Skeletal muscle tissue (tissue), 3 donors: ENCODE measurements at regions not wholly inside any gene's neighbourhood (a gene's known extent, or its start where the extent isn't known, plus 50 kb on each side); places are given as distances from the start of the nearest gene placed in this dataset.

Experiments used
- H3K27ac ChIP-seq: one replicate; pipeline ENCODE4 v1.7.0; 2013; ENCODE audit warnings: mild to moderate bottlenecking, low read depth, low read length, inconsistent platforms
- H3K27me3 ChIP-seq, 3 donors: one replicate each; pipeline ENCODE4 v1.7.0; 2013; ENCODE audit warnings: low read length in 3 of 3; ENCODE audit not compliant: control insufficient read depth in 3 of 3, insufficient read depth in 3 of 3
- H3K36me3 ChIP-seq, 3 donors: one replicate each; pipeline ENCODE4 v1.7.0; 2013; ENCODE audit warnings: low read length in 3 of 3; ENCODE audit not compliant: control insufficient read depth in 3 of 3, insufficient read depth in 3 of 3
- H3K4me1 ChIP-seq, 3 donors: one replicate each; pipeline ENCODE4 v1.7.0; 2013; ENCODE audit warnings: low read length in 3 of 3, mild to moderate bottlenecking in 3 of 3; ENCODE audit not compliant: control insufficient read depth in 3 of 3, insufficient read depth in 3 of 3
- H3K4me3 ChIP-seq, 3 donors: one replicate each; pipeline ENCODE4 v1.7.0; 2013; ENCODE audit warnings: low read length in 3 of 3
- H3K9ac ChIP-seq, 3 donors: one replicate each; pipeline ENCODE4 v1.7.0; 2013; ENCODE audit warnings: low read length in 3 of 3, mild to moderate bottlenecking in 3 of 3, moderate library complexity in 2 of 3, low read depth in 1 of 3
- H3K9me3 ChIP-seq, 3 donors: one replicate each; pipeline ENCODE4 v1.7.0; 2013; ENCODE audit warnings: low read length in 3 of 3; ENCODE audit not compliant: control insufficient read depth in 3 of 3
- donor health status: Osteomylitis.

DNA sequence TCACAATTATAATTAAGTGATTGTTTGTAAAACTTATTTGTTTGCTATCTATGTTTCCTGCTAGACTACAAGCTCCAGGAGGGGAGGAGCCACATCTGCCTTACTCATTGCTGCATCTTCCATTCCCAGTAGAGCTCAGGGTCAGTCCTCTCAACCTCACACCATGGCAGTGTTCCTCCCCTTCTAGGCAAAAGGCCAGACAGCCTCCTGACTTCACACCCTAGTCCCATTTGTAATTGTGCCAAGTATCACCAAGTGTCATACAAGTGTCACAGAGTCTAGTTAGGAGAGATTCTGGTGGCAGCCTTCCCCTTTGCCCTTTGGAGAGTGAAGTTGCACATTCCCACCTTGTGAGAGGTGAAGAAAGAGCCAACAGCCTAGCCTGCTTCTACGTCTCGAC lies 490.4 kb downstream of the INSC start:
- H3K4me1 ChIP-seq, result peaks cover 0 to 3% (median 3%) of the 10 kb centered on the region in 3 donors
- H3K27me3 ChIP-seq, result no peaks in the 10 kb centered on the region
- H3K4me3 ChIP-seq, result no peak overlapping the region
- no peak overlapping the region for H3K9ac ChIP-seq
- H3K9me3 ChIP-seq, result no peaks in the 10 kb centered on the region
- H3K36me3 ChIP-seq, result no peaks in the 10 kb centered on the region
- no peak overlapping the region for H3K27ac ChIP-seq

- Histone ChIP-seq H3K4me3 (no peak overlapping the region), H3K4me1 (peaks cover 0 to 2% (median 2%) of the 10 kb centered on the region in 3 donors), H3K27ac (no peak overlapping the region), H3K9me3 (no peaks in the 10 kb centered on the region), H3K36me3 (no peaks in the 10 kb centered on the region), H3K9ac (no peak overlapping the region), H3K27me3 (no peaks in the 10 kb centered on the region)
Measured at GRCh38 chr11:15607361-15608036, 492.8 kb downstream of the INSC start.

- Histone ChIP-seq H3K9ac (no peak overlapping the region), H3K36me3 (no peaks in the 10 kb centered on the region), H3K27ac (no peak overlapping the region)
Measured at GRCh38 chr11:15609445-15609844, 494.7 kb downstream of the INSC start.

GRCh38 chr11:15610881-15611280 lies 496.2 kb downstream of the INSC start:
- no peaks in the 10 kb centered on the region for H3K36me3 ChIP-seq
- H3K27me3 ChIP-seq, result no peaks in the 10 kb centered on the region
- peaks cover 4 to 14% (median 12%) of the 10 kb centered on the region in 3 donors for H3K4me1 ChIP-seq
- H3K4me3 ChIP-seq, result no peak overlapping the region
- H3K9ac ChIP-seq, result no peak overlapping the region
- no peaks in the 10 kb centered on the region for H3K9me3 ChIP-seq
- no peak overlapping the region for H3K27ac ChIP-seq

More at GRCh38 chr11:15609445-15609844, 494.7 kb downstream of the INSC start:
- no peaks in the 10 kb centered on the region for H3K9me3 ChIP-seq
- H3K27me3 ChIP-seq, result no peaks in the 10 kb centered on the region
- H3K4me3 ChIP-seq, result no peak overlapping the region
- peaks cover under 1 to 4% (median under 1%) of the 10 kb centered on the region in 3 donors for H3K4me1 ChIP-seq

- H3K27me3 ChIP-seq, result no peaks in the 10 kb centered on the region
- no peak overlapping the region for H3K4me3 ChIP-seq
- H3K9ac ChIP-seq, result no peak overlapping the region
- no peaks in the 10 kb centered on the region for H3K9me3 ChIP-seq
- no peak overlapping the region for H3K27ac ChIP-seq
- H3K36me3 ChIP-seq, result no peaks in the 10 kb centered on the region
- peaks cover 4 to 14% (median 12%) of the 10 kb centered on the region in 3 donors for H3K4me1 ChIP-seq
Measured at GRCh38 chr11:15613251-15613650, 498.5 kb downstream of the INSC start.

GRCh38 chr11:15613789-15614188 lies 499.1 kb downstream of the INSC start:
- Histone ChIP-seq H3K9me3 (no peaks in the 10 kb centered on the region), H3K4me3 (no peak overlapping the region), H3K27ac (no peak overlapping the region), H3K4me1 (peaks cover 4 to 14% (median 12%) of the 10 kb centered on the region in 3 donors), H3K9ac (no peak overlapping the region), H3K27me3 (no peaks in the 10 kb centered on the region), H3K36me3 (no peaks in the 10 kb centered on the region)

- H3K9ac ChIP-seq, result no peak overlapping the region
- no peak overlapping the region for H3K4me3 ChIP-seq
- H3K27me3 ChIP-seq, result no peaks in the 10 kb centered on the region
- no peaks in the 10 kb centered on the region for H3K36me3 ChIP-seq
- no peaks in the 10 kb centered on the region for H3K9me3 ChIP-seq
- H3K4me1 ChIP-seq, result peaks cover 4 to 14% (median 12%) of the 10 kb centered on the region in 3 donors
- H3K27ac ChIP-seq, result no peak overlapping the region
Measured at GRCh38 chr11:15615398-15616096, 500.8 kb downstream of the INSC start.

DNA sequence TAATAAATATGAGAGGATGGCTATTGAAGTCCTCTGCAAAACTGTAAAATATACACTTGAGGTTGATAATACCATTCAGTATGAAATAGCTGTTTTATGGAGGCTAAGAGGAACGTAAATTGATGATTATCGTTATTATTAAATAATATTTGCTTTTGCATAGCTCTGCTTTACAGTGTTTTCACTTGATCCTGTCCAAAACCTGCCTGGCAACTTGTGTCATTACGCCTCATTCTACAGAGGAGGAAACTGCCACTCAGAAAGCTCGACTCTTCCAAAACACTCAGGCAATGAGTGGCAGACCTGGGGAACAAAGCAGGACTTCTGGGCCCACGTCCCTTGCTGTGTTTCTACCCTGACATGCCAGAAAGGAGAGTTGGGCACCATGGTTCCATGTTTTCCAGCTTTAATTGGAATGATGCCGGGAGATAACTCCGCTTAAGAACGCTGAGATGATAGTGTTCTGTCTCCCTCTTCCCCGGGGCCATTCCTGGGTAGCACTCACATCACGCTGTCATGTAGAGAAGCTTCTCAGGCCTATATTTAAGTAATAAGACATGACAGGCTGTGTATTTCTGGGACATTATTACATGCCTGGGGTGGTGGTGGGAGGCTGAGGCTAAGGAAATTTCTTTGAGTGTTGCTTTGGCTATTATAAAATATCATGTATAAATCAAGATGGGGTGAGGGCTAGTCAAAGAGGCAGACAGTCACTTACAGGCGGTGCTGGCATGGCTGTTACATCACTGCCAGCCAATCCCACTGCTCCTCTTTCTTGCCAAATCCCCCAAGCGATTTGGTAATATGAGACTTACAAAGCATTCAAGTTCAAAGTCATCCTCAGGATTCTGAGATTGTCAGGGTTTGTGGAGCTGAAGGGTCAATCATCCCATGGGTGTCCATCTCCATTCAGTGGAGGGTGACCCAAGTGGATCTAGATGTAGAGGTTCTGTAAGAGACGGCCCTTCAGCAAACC lies 501.7 kb downstream of the INSC start:
- no peaks in the 10 kb centered on the region for H3K27me3 ChIP-seq

DNA sequence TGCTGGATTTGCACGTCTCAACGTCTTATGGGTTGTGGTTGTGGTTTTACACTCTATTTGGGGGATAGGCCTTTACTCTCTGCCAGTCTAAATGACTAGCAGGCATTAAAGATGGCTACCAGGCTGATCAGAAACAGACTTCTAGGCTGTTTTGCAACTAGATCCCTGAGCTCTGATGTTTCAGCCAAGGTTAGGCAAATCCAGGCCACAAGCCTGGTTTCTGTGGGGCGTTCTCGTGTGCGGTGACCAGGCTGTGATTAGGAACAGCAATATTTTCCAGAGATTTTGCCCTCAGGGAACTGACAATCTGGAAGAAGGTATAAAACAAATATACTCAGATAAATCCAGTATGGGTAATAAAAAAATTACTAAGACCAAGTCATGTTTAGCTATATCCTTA lies 502.4 kb downstream of the INSC start:
- Histone ChIP-seq H3K9ac (no peak overlapping the region), H3K27me3 (no peaks in the 10 kb centered on the region), H3K36me3 (no peaks in the 10 kb centered on the region), H3K4me3 (no peak overlapping the region), H3K27ac (no peak overlapping the region), H3K4me1 (peaks cover 4 to 14% (median 12%) of the 10 kb centered on the region in 3 donors), H3K9me3 (no peaks in the 10 kb centered on the region)

More for the DNA sequence above, 501.7 kb downstream of the INSC start:
- Histone ChIP-seq H3K27ac (no peak overlapping the region), H3K4me3 (no peak overlapping the region), H3K9me3 (no peaks in the 10 kb centered on the region), H3K4me1 (peaks cover 4 to 14% (median 12%) of the 10 kb centered on the region in 3 donors), H3K36me3 (no peaks in the 10 kb centered on the region), H3K9ac (no peak overlapping the region)
